Renal cortex interstitium (tissue), 11 donors: ENCODE measurements at regions not wholly inside any gene's neighbourhood (a gene's known extent, or its start where the extent isn't known, plus 50 kb on each side); places are given as distances from the start of the nearest gene placed in this dataset.
"Not testable (repeated sequence)": the region's sequence is repeated elsewhere in the genome, so short reads cannot be mapped to it uniquely, and the experiment has no call there.

Experiments
- DNase-seq, 11 donors: peaks; one replicate each; pipeline ENCODE4 v3.0.0-alpha.2; 2013; ENCODE audit warnings: low read depth in 9 of 11, low spot score in 4 of 11; ENCODE audit errors: extremely low read depth in 1 of 11

- DNase-seq = no peak
Measured at GRCh38 chr9:13911473-13911872, 402.5 kb downstream of the NFIB start.

DNA sequence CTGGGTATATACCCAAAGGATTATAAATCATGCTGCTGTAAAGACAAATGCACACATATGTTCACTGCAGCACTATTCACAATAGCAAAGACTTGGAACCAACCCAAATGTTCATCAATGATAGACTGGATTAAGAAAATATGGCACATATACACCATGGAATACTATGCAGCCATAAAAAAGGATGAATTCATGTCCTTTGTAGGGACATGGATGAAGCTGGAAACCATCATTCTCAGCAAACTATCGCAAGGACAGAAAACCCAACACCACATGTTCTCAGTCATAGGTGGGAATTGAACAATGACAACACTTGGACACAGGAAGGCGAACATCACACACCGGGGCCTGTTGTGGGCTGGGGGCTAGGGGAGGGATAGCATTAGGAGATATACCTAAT is 406.1 kb downstream of the NFIB start:
- DNase-seq = not testable (repeated sequence)

DNA sequence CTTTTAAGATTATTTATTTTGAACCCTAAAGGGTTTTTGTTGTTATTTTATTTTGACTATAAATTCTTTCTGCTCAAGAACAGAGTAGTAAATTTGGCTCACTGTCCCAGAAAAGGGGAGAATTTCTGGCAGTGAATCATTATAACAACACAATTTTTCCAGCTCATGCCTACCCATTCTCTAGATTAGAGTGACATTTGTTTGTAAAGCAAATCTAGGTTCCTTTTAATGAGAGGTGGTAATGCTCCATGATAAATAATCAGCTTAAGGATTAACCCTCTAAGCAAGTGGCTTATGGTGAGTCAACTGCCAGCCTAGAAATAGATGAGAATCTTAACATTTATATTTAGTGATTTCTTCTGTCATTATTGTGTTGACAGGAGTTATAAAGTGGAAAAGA is 409.2 kb downstream of the NFIB start:
- DNase-seq = no peak

DNA sequence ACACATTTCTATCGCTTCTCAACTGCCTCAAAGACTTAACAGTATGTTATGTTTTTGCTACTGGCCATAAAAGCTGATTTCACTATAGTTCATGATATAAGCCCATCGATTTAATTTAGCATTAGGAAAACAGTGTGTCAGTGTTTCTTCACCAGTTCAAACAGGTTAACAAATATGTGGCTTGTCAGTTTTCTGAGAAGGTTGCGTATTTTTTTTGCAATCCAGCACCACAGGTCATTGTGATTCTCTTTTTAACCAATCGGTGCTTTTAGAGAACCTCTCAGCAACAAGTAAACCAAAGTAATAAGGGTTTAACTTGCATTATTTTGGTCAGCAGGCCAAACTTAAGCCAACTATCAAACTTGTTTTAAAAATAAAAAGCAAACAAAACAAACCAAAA is 409.6 kb downstream of the NFIB start:
- no peak for DNase-seq

GRCh38 chr9:13902286-13903066 is 411.5 kb downstream of the NFIB start:
- DNase-seq = no peak

GRCh38 chr9:13901176-13901575 is 412.8 kb downstream of the NFIB start:
- no peak for DNase-seq

DNA sequence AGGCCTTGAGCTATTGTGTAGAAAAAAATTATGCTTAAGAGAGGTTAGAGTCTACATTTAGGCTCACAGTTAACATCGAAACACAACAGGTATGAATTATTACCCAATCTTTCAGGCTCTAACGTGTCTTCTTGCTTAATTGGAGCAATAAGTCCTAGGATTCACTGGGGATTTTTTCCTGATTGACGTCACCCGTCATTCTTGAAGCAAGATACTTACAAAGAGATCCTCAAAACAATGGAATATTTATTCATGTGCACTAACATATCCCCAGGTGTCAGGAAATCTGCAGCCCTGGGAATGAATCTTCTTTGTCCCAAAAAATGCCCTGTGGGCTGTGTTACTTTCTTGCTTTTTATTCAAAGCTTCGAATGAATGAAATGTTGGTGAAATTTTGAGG is 413.5 kb downstream of the NFIB start:
- DNase-seq = no peak

GRCh38 chr9:13899924-13900323 is 414.0 kb downstream of the NFIB start:
- peak in 4 of 11 donors; percentile 3 to 50 (median 24) for DNase-seq

DNA sequence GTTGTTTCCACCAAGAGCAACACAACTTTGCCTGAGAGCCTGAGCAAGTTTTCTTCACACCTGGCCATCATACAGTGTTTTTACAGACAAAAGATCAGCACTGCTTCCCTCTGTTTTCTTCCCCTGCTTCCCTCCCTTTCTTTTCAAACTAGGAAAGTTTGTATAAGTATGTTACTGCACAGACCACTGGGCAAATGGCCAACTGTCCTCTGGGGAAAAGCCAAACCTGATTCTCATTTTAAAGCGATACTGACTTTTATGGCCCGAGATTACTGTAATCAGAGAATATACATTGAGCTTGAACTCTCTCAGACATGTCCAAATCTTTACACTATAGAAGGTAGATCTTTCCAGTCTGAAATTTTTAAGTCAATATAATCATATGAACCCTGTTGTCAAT is 415.0 kb downstream of the NFIB start:
- DNase-seq = peak in 2 of 11 donors; percentile 9 to 13

DNA sequence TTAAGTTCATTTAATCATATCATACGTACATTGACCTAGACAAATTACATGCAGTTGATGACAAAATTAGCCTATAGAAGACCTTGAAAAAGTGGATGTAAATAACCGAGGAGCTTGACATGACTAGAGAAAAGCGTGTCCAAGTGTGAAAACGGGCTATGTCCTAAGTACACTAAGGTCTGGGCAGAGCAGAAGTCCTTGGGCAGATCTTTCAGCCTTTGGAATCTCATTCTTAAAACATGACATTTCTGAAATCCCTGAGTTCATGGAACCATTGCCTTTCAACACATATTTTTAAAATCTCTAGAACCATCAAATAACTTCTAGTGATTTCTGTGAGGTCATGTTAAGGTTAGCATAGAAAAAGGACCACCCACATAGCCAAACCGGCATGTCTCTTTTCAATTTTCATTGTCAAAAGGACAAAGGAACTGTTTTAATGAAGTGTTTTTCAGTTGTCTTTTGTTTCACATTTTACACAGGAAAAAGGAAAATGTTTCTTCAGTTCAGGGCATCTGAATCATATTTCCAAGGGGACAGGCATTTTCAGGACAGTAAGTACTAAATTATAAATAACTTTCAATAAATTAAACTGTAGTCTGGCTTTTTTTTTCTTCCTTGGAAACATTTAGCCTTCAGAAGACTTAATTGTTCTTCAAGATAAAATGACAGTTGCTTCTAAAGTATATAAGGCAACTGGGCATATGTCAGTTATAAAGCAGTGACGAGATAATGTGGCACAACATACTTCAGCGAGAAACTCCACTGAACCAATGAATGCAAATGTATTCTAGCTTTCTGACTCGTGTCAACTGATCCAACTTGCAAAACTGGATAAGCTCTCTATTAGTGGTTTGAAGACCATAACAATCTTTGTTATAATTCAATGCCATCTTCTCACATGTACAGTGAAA is 416.8 kb downstream of the NFIB start:
- peak in 2 of 11 donors; percentile 2 to 25 for DNase-seq

DNA sequence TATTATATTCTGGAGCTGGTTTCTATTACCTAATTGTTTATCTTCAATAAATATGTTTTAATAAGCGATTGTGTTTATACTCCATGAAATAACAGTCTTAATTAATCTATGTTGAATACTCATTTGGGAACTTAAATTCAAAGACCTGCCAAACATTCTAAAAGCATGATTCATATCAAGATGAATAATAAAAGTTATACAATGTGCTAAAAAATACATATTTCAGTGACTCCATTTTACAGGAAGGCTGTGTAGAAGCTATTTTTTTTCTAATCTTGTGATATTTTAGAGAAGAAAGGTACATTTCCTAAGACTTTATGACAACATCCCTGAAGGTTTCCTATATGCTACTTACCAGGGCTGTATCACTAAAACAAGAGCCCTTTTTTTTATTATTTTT is 417.9 kb downstream of the NFIB start:
- DNase-seq = no peak

GRCh38 chr9:13885258-13885657 is 428.7 kb downstream of the NFIB start:
- DNase-seq = no peak

DNA sequence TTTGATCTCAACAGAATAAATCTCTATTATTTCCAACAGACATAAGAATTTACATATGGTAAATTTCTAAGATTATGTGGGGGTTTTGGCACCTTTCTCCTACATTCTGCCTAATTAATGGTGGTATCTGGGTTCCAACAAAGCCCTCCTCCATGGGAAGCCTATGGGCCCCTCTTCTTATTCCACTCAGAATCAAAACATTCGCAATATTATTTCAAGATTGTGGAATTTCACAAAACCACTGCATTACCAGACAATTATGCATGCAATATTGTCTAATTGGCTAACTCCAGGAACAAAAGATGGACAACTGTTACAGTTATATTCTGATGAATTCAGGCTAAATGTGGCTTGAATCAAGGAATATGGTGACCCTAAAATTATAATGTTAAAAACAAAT is 434.0 kb downstream of the NFIB start:
- no peak for DNase-seq

GRCh38 chr9:13879011-13879410 is 434.9 kb downstream of the NFIB start:
- no peak for DNase-seq

- no peak for DNase-seq
Measured at GRCh38 chr9:13878241-13878711, 435.7 kb downstream of the NFIB start.

- no peak for DNase-seq
Measured at GRCh38 chr9:13876741-13877140, 437.2 kb downstream of the NFIB start.

GRCh38 chr9:13873203-13873602 is 440.7 kb downstream of the NFIB start:
- DNase-seq = no peak

GRCh38 chr9:13868336-13868735 is 445.6 kb downstream of the NFIB start:
- no peak for DNase-seq

GRCh38 chr9:13865869-13866268 is 448.1 kb downstream of the NFIB start:
- DNase-seq = no peak

DNA sequence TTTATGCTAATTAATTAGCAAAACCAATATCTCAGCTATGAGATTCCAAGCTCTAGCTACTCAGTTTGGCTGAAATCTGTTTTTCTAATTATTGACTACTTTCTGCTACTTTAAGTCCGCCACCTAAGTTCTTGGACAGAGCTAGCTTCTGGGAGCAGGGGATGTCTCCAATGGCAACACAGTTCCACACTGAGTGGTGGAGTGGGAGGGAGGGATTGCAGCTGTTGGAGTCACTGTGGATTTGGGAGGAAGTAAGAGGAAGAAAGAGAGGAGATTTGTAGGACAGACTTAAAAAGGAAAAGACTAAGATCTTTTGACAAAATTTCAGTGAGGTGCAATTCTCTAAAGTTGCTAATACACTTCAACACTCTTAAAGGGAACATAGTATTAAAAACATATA is 450.8 kb downstream of the NFIB start:
- peak in 9 of 11 donors; percentile 25 to 60 (median 48) for DNase-seq
